ENCODE measurements at regions not wholly inside any gene's neighbourhood (a gene's known extent, or its start where the extent isn't known, plus 50 kb on each side); places are given as distances from the start of the nearest gene placed in this dataset.
"Not testable (repeated sequence)": the region's sequence is repeated elsewhere in the genome, so short reads cannot be mapped to it uniquely, and the experiment has no call there.

DNA sequence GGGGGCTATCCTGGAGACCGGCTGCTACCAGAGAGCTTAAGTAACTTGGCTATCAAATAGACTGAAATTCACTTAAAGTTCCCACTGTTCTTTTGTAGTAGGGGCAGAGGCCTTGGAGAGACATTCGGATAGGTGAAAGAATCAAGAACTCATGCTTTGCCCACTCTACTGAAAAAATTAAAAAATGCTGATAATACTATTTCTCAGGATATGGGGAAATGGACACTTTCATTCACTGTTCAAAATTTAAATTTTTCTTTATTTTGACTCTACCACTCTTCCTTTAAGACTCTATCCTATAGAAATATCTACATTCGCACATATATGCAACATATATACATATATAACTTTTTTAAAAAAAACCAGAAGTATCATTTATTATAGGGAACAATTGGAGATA is 117.8 kb upstream of the CHD6 start:
- TF ChIP-seq, protein P1, sequence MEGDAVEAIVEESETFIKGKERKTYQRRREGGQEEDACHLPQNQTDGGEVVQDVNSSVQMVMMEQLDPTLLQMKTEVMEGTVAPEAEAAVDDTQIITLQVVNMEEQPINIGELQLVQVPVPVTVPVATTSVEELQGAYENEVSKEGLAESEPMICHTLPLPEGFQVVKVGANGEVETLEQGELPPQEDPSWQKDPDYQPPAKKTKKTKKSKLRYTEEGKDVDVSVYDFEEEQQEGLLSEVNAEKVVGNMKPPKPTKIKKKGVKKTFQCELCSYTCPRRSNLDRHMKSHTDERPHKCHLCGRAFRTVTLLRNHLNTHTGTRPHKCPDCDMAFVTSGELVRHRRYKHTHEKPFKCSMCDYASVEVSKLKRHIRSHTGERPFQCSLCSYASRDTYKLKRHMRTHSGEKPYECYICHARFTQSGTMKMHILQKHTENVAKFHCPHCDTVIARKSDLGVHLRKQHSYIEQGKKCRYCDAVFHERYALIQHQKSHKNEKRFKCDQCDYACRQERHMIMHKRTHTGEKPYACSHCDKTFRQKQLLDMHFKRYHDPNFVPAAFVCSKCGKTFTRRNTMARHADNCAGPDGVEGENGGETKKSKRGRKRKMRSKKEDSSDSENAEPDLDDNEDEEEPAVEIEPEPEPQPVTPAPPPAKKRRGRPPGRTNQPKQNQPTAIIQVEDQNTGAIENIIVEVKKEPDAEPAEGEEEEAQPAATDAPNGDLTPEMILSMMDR (IDR thresholded peaks at IDR 0.05; ENCODE audit: insufficient read depth, missing control alignments): no peak
- DNase-seq (ENCODE audit: insufficient read length, low spot score) (no peak), FAIRE-seq (no peak)

DNA sequence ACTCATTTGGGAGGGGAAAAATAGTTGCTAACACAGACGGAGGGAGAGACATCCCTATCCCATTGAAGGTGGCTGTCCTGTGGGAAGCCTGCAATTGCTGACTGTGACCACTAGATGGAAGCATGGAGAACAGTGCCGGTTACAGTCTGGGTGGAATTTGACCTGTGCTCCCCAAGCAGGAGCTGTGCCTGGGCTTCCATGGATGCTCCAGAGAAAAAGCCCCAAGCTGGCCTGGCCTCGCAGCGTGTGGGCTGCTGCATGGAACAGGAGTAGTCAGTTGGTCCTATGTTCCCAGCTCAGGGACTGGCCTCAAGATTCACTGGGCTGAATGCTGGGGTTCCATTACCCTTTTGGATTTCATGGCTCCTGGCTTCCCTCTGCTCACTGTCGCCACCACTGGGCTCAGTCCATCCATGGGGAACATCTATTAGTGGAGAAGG is 116.3 kb upstream of the CHD6 start:
- TF ChIP-seq, protein P1 (IDR thresholded peaks at IDR 0.05; ENCODE audit: insufficient read depth, missing control alignments): peak; percentile 73
- DNase-seq (ENCODE audit: insufficient read length, low spot score) (peak; percentile 20), FAIRE-seq (no peak)

DNA sequence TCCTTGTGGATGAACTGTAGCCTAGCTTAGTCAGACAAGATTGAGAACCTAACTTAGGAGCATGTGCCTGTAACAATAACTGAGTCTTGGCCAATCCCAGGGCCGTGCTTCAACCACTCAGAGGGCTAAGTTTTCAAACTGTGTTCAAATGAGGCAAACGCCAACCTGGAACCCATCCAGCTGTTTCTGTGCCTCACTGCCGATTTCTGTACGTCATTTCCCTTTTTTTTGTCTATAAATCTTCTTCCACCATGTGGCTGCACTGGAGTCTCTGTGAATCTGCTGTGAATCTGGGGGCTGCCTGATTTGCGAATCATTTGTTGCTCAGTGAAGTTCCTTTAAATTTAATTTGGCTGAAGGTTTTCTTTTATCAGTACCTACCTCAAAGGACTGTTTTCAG is 115.0 kb upstream of the CHD6 start:
- DNase-seq (ENCODE audit: insufficient read length, low spot score) (no peak), FAIRE-seq (no peak)
- TF ChIP-seq, protein P1 (IDR thresholded peaks at IDR 0.05; ENCODE audit: insufficient read depth, missing control alignments): no peak

DNA sequence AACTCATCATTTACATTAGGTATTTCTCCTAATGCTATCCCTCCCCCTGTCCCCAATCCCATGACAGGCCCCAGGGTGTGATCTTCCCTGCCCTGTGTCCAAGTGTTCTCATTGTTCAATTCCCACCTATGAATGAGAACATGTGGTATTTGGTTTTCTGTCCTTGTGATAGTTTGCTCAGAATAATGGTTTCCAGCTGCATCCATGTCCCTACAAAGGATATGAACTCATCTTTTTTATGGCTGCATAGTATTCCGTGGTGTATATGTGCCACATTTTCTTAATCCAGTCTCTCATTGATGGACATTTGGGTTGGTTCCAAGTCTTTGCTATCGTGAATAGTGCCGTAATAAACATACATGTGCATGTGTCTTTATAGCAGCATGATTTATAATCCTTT is 113.0 kb upstream of the CHD6 start:
- not testable (repeated sequence) for DNase-seq (ENCODE audit: insufficient read length, low spot score); FAIRE-seq

DNA sequence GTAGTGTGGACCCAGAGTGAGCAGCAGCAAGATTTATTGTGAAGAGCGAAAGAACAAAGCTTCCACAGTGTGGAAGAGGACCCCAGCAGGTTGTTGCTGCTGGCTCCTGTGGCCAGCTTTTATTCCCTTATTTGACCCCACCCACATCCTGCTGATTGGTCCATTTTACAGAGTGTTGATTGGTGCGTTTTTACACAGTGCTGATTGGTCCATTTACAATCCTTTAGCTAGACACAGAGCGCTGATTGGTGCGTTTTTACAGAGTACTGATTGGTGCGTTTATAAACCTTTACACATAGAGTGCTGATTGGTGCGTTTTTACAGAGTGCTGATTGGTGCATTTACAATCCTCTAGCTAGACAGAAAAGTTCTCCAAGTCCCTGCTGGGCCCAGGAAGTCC is 109.5 kb upstream of the CHD6 start:
- DNase-seq (ENCODE audit: insufficient read length, low spot score); FAIRE-seq: not testable (repeated sequence)

DNA sequence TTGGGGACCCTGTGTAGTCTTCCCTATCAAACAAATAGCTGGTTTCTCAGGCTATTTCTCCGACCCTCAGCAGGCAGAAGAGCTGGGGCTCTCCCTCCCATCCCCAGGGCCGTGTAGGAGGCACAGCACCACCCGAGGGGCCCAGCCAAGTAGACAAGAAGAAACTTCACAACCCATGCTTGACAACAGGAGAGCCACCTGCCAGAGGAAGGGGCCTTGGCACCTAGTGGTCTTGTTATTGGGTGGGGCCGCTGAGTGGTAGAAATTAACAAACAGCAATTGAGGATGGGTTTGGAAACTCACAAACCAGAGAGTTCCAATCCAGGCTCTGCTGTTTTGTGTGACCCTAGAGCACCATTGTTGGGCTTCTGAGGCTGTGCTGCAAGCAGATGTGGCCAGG is 108.5 kb upstream of the CHD6 start:
- TF ChIP-seq, protein P1 (IDR thresholded peaks at IDR 0.05; ENCODE audit: insufficient read depth, missing control alignments): no peak
- DNase-seq (ENCODE audit: insufficient read length, low spot score): no peak
- FAIRE-seq: no peak

DNA sequence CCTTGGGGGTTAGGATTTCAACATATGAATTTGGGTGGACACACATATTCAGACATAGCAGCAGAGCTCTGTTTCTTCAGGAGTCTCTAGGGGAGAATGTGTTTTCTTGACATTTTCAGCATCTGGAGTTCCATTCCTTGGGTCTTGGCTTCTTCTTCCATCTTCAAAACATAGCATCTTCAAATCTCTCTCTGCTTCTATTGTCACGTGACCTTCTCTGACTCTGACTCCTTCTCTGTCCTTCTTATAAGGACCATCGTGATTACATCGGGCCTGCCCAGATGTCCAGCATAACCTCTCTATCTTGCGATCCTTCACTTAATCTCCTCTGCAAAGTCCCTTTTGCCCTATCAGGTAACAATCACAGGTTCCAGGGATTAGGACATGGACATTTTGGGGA is 101.0 kb upstream of the CHD6 start:
- no peak for DNase-seq (ENCODE audit: insufficient read length, low spot score)
- no peak for FAIRE-seq
- TF ChIP-seq, protein P1 (IDR thresholded peaks at IDR 0.05; ENCODE audit: insufficient read depth, missing control alignments): no peak

DNA sequence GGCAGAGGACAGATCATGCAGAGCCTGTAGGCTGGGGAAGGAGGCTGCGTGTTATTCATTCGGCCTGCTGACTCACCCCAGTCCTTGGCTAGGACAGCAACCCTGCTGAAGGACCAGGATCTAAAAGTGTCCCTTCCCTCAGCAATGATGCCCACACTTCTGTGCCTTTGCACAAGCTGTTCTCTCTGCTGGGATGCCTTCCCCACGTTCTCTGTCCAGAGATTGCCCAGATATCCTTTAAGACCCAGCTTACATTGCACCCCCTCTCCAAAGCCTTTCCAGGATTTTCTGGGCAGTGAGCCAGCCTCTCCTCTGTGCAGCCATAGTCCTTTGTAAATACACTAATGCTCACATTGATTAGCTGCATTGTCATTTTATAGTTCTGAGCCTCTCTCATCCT is 99.3 kb upstream of the CHD6 start:
- TF ChIP-seq, protein P1 (IDR thresholded peaks at IDR 0.05; ENCODE audit: insufficient read depth, missing control alignments): no peak
- DNase-seq (ENCODE audit: insufficient read length, low spot score): peak; percentile 19
- FAIRE-seq: no peak
